GM18858 (cell line): ENCODE measurements at regions not wholly inside any gene's neighbourhood (a gene's known extent, or its start where the extent isn't known, plus 50 kb on each side); places are given as distances from the start of the nearest gene placed in this dataset.

Experiments used
- ATAC-seq: cut with Tn5 transposase; IDR thresholded peaks from one replicate; pipeline ENCODE4 v1.9.1; 2021; ENCODE audit not compliant: unreplicated experiment

DNA sequence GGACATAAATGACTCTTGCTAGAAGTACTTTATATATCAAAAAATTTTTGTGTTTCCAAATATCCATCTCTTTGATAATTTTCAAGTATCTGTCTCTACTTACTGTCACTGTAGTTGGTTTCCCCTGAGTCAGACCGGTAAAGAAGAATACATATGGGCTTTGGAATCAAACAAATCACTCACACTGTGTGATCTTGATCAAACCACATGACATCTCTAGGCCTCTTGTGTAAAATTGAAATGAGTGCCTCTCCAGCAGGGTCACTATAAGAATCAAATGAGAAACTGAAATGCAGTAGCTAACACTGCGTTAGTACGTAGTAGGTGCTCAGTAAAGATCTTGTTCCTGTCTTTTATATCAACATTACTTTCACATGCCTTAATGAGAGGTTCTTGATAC is 314.6 kb upstream of the STT3B start:
- no peak for ATAC-seq

DNA sequence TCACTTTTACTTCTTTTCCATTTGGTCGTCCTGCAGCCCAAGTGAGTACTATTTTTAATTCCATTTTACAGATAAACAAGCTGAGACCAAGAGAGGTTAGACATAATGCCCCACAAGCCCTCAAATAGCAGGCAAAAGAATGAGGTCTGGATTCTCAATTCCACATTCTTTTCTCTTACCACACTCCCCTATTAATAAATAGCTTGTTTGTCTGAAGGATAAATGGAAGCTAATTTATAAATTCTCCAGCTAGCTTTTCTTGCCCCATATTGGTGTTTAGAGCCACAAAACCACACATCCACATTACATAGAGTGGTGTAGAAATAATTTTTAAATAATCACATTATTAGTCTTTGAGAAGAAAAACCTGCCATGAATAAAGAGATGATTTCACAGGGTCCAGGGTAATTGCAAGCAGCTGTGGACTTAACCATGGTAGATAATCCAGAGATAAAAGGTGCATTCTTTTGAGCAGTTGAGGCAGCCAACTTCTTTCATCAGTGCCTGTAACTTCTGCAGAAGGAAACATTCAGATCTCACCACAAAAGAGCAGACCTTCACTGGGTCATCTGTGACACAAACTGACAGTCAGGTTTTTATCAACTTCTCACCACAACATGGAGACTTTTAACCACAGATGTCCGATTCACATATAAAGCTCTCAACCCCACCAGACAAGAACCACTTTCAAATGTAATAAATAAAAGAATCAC is 313.4 kb upstream of the STT3B start:
- peak; percentile 64 for ATAC-seq

DNA sequence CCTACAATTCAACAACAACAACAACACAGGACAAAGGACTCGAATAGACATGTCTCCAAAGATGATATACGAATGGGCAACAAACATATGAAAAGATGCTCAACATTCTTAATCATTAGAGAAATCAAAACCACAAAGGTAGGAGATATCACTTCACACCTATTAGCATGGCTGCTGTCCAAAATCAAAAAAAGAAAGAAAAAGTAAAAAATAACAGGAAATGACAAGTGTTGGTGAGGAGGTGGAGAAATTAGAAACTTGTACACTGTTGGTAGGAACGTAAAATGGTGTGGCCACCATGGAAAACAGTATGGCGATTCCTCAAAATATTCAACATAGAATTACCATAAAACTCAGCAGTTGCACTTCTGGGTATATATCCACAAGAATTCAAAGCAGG is 312.3 kb upstream of the STT3B start:
- no peak for ATAC-seq

DNA sequence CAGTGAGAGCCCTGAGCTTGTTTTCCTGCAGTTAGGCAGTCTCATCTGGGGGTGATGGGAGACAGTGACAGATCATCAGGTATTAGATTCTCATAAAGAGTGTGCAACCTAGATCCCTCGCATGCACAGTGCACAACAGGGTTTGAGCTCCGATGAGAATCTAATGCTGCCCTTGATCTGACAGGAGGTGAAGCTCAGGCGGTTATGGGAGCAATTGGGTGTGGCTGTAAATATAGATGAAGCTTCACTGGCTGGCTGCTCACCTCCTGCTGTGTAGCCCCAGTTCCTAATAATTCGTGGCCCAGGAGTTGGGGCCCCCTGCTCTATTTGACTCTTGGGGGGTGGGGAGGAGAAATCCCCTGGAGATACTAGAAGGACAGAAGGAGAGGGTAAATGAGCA is 309.4 kb upstream of the STT3B start:
- ATAC-seq = no peak

DNA sequence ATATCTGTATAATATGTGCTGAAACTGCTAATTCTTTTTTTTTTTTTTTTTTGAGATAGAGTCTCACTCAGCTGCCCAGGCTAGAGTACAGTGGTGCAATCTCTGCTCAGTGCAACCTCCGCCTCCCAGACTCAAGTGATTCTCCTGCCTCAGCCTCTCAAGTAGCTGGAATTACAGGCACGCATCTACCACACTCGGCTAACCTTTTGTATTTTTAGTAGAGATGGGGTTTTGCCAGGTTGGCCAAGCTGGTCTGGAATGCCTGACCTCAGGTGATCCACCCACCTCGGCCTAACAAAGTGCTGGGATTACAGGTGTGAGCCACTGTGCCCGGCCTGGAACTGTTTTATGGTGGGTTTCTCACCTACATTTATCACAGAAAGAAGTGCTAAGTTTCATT is 307.8 kb upstream of the STT3B start:
- no peak for ATAC-seq

DNA sequence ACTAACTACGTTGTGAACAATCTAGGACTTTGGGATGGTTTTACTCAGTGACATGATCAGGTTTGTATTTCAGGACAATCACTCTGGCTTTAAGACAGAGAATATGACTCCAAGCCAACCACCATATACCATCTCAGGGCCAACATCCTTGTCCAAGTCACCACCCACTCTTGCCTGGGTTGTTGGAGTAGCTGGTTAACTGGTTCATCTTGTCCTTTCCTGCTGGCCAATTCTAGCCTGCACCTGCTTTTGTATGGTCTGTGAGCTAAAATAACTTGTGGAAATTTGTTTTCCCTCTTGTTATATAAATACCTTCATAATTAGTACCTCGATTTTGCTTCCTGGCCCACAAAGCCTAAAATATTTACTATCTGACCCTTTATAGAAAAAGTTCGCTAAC is 306.8 kb upstream of the STT3B start:
- no peak for ATAC-seq

DNA sequence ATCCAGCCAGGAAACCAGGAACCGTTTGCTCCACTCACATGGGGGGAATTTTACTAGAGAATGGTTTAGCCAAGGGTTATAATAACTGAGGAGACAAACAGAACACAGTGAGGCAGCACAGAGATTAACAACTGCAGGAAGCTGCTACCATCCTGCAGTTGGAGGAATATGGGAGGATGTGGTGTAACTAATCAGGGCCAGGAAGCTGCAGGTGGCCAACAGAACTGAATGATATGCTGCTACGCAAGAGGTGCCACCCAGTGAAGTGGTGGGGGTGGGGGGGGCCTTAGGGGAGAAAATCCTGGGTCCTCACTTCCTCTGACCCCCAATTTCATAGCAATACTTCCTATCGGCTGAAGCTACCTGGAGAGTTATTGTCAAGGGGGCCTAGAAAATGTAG is 306.4 kb upstream of the STT3B start:
- no peak for ATAC-seq

DNA sequence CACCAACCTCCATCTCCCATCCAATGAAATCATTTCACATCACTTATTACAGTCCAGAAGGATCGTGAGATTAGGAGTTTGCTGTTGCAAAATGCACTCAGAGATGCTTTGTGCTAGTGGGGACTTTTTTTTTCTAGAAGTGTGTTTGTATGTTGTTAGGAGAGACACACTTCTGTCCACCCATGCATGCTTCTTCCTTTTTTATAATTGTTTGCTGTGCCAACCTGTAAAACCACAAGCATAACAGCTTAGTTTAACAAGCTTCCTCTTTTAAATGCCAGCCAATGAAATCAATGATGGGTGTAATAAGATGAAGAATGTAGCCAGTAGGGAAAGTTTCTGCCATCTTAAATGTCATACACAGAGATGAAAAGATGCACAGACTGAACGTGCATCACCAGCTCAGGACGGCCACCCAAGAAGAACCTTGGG is 305.6 kb upstream of the STT3B start:
- ATAC-seq = peak; percentile 54

DNA sequence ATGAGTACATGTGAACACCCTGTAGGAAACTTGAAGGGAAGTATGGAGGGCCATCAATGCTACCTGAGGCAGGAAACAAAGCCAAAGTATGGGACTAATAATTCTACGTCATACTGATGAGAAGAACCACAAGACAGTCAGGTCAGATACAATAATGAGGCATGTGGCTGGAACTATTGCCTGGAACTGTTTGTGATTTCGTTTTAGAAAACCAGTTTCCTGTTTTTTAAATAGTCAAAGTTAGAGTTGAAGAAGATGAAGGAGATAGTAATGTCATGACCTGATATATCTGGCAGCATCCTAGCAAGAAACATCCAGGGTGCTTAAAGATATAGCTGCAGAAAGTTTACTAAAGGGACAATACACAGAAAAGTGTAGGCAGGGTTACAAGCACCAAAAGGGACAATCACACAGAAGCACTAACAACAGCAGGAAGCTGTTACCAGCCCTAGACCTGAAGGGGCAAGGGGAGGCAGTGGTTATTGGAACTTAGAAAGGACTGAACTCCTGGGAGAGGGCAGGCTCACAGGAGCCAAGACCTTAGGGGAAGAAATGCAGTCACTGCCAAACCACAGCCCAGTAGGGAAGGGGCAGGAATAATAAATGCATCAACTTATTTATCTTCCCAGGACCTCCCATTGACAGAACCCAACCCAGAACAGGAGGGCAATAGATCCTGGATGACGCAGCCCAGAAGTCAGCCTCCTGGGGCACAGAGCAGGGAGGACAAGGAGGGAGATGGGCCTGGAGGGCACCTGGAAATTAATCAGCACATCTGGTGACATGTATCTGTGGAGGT is 302.1 kb upstream of the STT3B start:
- ATAC-seq = no peak

DNA sequence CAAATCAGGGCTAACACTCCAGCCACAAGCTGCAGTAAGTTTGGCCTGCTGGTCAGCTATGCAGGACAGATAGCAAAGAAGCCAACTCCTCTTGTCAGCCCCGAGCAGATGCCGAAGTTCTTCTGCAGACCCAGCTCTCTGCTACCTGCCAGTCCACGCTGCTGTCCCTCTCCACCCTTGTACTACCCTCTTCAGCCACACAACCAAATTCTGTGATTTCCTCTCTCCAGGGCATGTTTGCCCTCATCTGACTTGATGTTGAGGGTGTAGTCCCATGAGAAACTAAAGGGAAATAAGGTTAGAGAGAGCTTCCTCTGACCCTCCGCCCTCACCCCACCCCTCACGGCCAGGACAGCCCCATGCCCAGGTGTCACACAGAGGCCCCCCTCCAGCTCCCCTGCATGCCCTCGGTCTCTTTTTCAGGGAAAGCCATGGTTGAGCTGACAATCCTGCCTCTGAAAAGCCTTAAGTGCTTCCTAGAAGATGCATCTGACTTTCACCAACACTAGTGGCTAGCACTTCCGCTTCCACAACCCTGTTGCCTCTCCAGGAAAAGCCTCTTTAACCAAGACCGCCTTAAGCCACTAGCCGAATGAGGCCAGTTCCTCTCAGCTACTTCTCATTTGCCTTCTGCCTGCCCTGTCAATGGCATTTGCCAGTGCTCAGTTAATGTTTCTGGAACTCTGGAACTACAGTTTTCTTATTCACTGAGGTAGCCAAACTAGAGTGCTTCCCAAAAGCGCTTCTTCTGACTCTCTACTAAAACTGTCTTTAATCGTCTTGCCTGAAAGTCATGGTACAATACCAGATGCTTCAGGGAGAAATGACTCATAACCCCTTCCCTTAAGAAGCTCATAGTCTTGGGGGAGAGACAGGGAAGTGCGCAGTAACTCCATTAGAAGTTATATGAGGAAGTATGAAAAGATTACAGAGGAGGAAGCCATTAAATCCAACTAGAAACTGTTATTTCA is 300.4 kb upstream of the STT3B start:
- ATAC-seq = peak; percentile 42

DNA sequence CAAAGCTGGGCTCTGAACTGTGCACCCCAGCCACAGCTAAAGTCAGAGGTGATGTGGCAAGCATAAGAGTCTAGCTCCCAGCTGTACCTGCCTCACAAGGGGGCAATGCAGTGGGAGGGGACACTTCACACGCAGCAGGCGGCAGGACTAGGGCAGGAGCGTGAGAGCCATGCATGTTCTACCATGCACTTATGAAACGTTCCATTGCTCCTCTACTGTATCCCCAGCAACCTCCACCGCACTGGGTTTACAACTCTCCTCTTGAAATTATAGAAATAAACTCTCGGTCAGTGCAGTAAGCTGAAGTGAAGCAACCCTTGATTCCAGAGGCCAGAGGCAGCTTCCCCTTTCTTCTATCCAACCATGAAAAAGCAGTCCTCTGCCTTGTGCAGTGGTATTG is 298.6 kb upstream of the STT3B start:
- no peak for ATAC-seq

DNA sequence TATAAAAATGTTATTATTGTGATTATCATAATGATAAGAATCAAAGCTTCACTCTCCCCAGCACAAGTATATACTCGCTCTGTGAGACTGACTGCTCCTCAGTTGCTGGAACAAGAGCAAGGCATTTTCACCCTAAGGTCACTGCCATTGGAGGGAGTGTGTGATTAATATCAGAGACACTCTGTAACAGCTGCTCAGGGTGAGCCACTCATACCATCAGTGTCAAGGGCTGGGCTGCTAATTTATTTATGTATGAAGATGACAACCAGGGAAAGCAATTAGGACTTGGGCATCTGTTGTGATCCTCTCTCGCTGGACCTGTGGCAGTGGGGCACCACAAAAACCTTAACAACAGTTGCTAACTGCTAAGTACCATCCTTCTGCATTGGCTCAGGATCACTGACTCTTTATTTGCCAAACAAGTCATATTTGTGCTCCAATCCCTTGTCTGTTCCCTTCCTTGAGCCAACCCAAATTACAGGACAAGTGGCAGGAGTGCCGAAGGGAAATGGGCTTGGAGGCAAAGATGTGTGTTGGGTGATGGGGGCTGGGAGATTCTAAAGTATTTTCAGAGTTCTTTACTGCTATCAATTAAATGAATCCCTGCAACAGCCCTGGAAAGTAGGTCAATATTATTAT is 297.5 kb upstream of the STT3B start:
- no peak for ATAC-seq

DNA sequence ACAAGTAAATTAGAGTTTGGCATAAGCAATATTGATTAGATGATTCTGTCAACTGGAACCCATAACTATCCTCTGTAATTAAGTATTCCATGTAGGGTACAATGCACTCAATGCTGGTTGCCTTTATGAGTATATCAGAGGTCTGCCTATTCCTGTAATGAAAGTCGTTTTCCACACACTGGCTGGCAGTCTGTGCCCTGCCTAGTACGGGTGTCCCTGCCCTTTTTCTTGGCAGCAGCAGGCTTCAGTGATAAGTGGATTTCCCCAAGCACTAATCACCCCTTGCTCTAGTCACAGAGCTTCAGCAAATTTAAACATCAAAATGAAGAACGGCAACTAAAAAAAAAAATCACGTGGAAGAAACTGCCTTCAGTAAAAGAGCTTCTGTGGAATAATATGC is 294.8 kb upstream of the STT3B start:
- no peak for ATAC-seq

DNA sequence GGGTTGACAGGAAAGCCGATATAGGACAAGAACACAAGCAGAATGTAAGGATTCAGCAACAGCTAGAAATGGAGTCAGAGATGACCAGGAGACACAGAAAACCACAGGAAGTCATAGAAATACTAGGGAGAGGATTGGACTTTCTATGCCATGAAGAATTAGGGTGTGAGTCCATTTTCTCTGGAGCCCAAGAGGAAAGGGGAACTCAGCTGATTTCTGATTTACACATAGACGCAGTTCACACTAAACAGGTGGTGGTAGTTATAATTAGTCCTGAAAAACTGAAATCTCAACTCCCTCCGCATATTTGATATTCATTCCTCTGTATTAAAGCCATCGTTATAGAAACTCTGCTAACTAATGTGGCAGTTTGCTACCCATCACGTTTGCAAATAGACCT is 292.7 kb upstream of the STT3B start:
- ATAC-seq = no peak

DNA sequence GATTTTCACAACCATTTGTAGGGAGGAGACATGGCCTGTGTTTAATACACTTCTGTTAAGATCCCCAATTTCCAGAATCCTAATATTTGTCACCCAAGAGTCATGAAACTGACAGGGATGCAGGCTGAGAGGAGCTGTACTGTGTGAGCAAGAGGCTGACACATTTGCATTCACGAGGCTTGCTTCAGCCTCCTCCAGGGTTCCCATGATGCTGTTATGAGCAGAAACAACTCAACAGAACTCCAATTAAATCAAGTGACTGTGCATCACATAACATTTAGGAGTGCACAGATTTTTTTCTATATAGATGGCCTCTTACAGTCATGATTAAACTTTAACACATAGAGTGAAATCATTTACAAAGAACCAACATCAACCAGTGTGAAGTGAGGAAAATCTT is 292.3 kb upstream of the STT3B start:
- ATAC-seq = no peak

DNA sequence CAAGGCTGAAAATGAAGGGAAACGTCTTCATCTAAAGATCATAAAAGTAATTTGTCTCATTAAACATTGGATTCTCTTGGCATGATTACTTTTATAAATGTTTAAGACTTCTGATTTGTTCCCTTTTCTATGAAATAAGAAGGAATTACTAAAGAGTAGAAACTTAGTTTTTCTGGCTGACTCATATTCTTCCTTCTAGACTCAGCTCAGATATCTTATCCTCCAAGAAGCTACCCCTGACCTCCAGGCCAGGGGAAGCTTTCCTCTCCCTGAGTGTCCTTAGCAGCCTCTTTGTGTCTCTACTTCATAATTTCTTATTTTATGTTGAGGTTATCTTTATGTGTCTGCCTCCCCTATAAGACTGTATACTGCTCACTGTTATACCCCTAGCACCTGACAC is 291.9 kb upstream of the STT3B start:
- no peak for ATAC-seq

DNA sequence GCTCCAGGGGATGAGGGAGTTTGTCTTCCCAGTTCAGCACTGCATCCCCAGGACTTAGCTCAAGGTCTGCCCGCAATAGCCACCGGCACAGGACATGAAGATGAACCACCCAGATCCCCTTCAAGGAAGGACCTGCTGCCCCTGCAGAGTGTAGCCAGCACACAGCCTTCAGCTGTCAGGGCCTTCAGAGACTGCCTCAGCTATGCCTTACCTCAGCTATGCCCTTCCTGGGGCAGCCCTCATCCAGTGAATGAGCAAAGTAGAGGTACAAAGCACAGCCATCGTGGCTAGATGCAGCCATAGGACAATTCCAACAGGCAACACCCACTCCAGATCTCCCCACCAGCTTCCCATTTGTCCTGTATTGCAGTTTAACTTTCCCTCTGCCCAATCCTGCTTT is 291.2 kb upstream of the STT3B start:
- ATAC-seq = no peak

DNA sequence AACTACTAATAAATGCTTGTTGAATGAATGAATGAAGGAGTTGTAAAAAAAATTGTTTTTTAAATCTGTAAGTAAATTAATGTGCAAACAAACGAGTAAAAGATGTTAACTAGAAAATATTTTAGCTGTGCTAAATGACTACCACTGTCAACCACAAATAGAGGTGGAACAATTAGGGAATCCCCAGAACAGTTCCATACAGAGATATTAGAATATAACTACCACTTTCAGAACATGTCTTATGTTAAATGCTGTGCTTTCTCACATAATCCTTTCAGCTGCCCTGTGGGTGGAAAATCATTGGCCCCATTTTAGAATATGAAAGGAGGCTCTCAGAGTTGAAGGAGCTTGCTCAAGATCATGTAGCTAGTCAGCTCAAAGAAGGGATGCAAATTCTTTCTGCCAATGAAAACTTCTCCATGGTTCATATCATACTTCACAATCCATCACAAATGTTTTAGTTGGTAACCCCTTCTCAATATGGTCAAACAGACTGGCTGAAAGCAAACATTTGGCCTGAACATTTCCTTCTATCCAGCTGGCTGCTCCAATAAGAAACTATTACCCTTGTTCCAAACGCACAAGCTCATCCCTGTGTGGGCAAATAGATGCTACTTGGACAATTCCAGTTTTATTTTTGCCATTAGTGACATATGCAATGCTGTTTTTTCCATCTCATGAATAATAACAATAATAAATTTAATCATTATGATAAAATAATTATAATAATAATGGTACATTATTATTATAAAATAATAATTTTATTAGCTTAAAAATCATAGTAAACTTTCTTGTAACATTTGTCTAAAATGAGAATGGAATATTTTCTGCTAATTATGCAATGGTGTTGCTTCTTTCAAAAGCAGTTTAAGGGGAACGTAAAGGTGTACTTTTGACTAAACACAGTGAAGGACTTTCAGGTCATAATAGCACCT is 290.4 kb upstream of the STT3B start:
- ATAC-seq = peak; percentile 78

DNA sequence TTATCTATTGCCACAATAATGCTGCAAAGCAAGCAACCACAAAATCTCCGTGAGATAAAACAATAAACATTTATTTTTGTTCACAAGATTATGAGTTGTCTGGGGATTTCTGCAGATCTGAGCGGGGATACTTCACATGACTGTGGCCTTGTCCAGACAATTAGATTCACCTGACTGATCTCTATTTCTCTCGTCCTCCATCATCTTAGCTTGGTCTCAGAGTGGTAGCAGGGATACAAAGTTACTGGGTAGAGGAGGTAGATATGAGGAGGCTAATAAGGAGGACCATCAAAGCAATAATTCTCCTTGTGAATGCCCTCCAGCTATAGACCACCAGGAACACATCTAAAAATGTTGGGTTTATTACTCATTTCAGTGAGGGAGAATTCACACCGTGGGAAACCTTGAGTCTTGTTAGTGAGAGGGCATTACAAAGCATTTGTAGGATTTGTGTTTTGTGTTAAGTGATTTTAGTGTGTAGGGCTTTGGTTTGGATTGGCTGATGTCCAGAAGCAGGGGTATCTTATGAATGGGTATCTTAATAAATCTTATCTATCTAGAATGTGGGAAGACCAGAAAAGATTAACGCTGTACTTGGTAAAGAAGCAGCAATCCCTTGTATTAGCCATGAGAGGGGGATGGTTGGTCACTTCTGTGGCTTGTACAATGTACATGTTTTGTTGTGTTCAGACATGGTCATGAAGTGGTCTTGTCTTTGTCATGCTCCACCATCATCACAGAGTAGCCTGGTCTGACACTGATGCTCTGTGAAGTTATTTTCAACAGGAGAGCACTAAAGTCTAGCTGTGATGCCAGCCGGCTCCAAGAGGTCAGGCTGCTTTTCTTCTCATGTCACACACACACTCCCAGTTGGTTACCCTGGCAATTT is 287.6 kb upstream of the STT3B start:
- no peak for ATAC-seq
